GM12891 (cell line): ENCODE measurements at regions not wholly inside any gene's neighbourhood (a gene's known extent, or its start where the extent isn't known, plus 50 kb on each side); places are given as distances from the start of the nearest gene placed in this dataset.
"Not testable (repeated sequence)": the region's sequence is repeated elsewhere in the genome, so short reads cannot be mapped to it uniquely, and the experiment has no call there.

ENCODE experiments used
- DNase-seq: peaks from one replicate; pipeline ENCODE4 v3.0.0; 2011; ENCODE audit warnings: low spot score; ENCODE audit not compliant: insufficient read length
- FAIRE-seq: peaks from 2 replicates; lab custom pipeline; 2011; peaks lifted over from hg19 to GRCh38; lab: Jason Lieb, UNC
- PAX5 ChIP-seq: IDR thresholded peaks from 2 replicates; pipeline ENCODE4 v1.6.1; 2011; ENCODE audit warnings: low read length, moderate library complexity, mild to moderate bottlenecking; ENCODE audit not compliant: insufficient read depth, severe bottlenecking
- POLR2A ChIP-seq: IDR thresholded peaks from 2 replicates; pipeline ENCODE4 v1.6.1; 2011; ENCODE audit warnings: low read depth, low read length, control low read depth
- POLR2AphosphoS5 ChIP-seq: IDR thresholded peaks from 2 replicates; pipeline ENCODE4 v1.6.1; 2011; ENCODE audit warnings: low read depth, low read length, control low read depth
- POU2F2 ChIP-seq: IDR thresholded peaks from 2 replicates; pipeline ENCODE4 v1.6.1; 2011; ENCODE audit warnings: low read depth, mild to moderate bottlenecking, control low read depth, low read length, moderate library complexity
- SPI1 ChIP-seq: IDR thresholded peaks from 2 replicates; pipeline ENCODE4 v1.6.1; 2011; ENCODE audit warnings: low read depth, low read length, control low read depth
- TAF1 ChIP-seq: IDR thresholded peaks from 2 replicates; pipeline ENCODE4 v1.6.1; 2011; ENCODE audit warnings: low read depth, low read length, control low read depth

GRCh38 chr5:15124871-15125568 is 253.4 kb upstream of the ANKH start:
- FAIRE-seq, result no peak
- no peak for DNase-seq
- no peak for TF ChIP-seq POU2F2
- TF ChIP-seq POLR2A, result no peak
- TF ChIP-seq PAX5, result no peak
- no peak for TF ChIP-seq SPI1
- no peak for TF ChIP-seq POLR2AphosphoS5
- no peak for TF ChIP-seq TAF1

- DNase-seq (no peak), FAIRE-seq (no peak)
- TF ChIP-seq POLR2A (no peak), TAF1 (no peak), PAX5 (no peak), POU2F2 (no peak), SPI1 (no peak)
Observed at GRCh38 chr5:15124461-15124860, 252.9 kb upstream of the ANKH start.

GRCh38 chr5:15117688-15118087 is 246.1 kb upstream of the ANKH start:
- no peak for FAIRE-seq
- TF ChIP-seq TAF1, result no peak
- no peak for TF ChIP-seq POLR2A
- TF ChIP-seq POLR2AphosphoS5, result no peak
- no peak for TF ChIP-seq PAX5
- TF ChIP-seq POU2F2, result no peak
- TF ChIP-seq SPI1, result no peak
- DNase-seq, result no peak

GRCh38 chr5:15116996-15117395 is 245.4 kb upstream of the ANKH start:
- TF ChIP-seq POLR2A (no peak), POLR2AphosphoS5 (no peak), PAX5 (no peak), POU2F2 (no peak), TAF1 (no peak), SPI1 (no peak)
- no peak for DNase-seq
- no peak for FAIRE-seq

- no peak for TF ChIP-seq POLR2A
- no peak for TF ChIP-seq PAX5
- TF ChIP-seq SPI1, result no peak
- no peak for TF ChIP-seq POU2F2
- TF ChIP-seq POLR2AphosphoS5, result no peak
- no peak for TF ChIP-seq TAF1
- DNase-seq (no peak), FAIRE-seq (no peak)
Observed at GRCh38 chr5:15106530-15107283, 235.1 kb upstream of the ANKH start.

GRCh38 chr5:15105799-15106393 is 234.3 kb upstream of the ANKH start:
- DNase-seq (peak; percentile 23), FAIRE-seq (peak; percentile 59)
- no peak for TF ChIP-seq TAF1
- TF ChIP-seq POU2F2, result no peak
- TF ChIP-seq PAX5, result no peak
- no peak for TF ChIP-seq POLR2AphosphoS5
- no peak for TF ChIP-seq POLR2A
- TF ChIP-seq SPI1, result no peak

- DNase-seq (no peak), FAIRE-seq (no peak)
- TF ChIP-seq POLR2A (no peak), POU2F2 (no peak), TAF1 (no peak), SPI1 (no peak), PAX5 (no peak), POLR2AphosphoS5 (no peak)
Observed at GRCh38 chr5:15103864-15104263, 232.3 kb upstream of the ANKH start.

- FAIRE-seq (no peak), DNase-seq (no peak)
- TF ChIP-seq POU2F2 (no peak), POLR2A (no peak), TAF1 (no peak), PAX5 (no peak), POLR2AphosphoS5 (no peak), SPI1 (no peak)
Observed at GRCh38 chr5:15103130-15103529, 231.6 kb upstream of the ANKH start.

GRCh38 chr5:15097552-15097951 is 226.0 kb upstream of the ANKH start:
- no peak for TF ChIP-seq TAF1
- TF ChIP-seq PAX5, result no peak
- TF ChIP-seq POU2F2, result no peak
- no peak for TF ChIP-seq POLR2A
- no peak for TF ChIP-seq SPI1
- TF ChIP-seq POLR2AphosphoS5, result no peak
- DNase-seq (no peak), FAIRE-seq (no peak)

GRCh38 chr5:15096686-15097085 is 225.1 kb upstream of the ANKH start:
- not testable (repeated sequence) for DNase-seq, FAIRE-seq
